ENCODE measurements at regions not wholly inside any gene's neighbourhood (a gene's known extent, or its start where the extent isn't known, plus 50 kb on each side); places are given as distances from the start of the nearest gene placed in this dataset.
"Not testable (repeated sequence)": the region's sequence is repeated elsewhere in the genome, so short reads cannot be mapped to it uniquely, and the experiment has no call there.

DNA sequence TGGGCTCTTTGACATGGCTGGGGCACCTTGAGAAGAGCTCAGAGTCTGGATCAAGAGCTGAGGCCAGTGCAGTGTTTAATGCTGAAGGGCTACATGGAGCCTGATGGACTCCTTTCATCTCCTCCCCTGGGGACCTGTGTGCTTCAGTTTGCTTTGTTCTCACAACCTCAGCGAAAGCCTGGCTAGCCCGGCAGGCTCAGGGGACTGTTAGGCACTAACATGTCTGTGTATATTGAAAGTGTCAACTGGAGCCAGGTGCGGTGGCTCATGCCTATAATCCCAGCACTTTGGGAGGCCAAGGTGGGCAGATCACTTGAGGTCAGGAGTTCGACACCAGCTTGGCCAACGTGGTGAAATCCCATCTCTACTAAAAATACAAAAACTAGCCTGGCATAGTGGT, 194.5 kb downstream of the C1orf94 start:
- DNase-seq: not testable (repeated sequence)

GRCh38 chr1:34371829-34372532, 195.3 kb downstream of the C1orf94 start:
- DNase-seq: no peak

GRCh38 chr1:34372891-34373290, 196.2 kb downstream of the C1orf94 start:
- no peak for DNase-seq

DNA sequence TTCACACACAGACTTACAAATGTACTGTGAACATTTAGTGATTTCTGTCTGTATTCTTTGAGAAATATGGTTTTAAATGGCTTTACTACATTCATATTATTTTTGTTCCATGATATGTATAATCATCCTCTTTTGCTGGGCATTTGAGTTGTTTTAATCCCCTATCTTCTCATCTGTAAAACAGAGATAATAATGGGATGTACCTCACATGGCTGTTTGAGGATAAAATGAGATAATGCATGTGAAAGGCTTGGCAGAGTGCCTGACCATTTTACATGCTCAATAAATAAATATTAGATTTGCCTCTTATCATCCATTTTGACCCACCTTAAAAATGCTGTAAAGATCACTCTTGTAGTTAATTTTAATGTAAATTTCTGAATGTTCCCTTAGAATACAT, 197.2 kb downstream of the C1orf94 start:
- no peak for DNase-seq

GRCh38 chr1:34376531-34376930, 199.8 kb downstream of the C1orf94 start:
- DNase-seq: no peak

GRCh38 chr1:34378968-34379856, 202.5 kb downstream of the C1orf94 start:
- no peak for DNase-seq

DNA sequence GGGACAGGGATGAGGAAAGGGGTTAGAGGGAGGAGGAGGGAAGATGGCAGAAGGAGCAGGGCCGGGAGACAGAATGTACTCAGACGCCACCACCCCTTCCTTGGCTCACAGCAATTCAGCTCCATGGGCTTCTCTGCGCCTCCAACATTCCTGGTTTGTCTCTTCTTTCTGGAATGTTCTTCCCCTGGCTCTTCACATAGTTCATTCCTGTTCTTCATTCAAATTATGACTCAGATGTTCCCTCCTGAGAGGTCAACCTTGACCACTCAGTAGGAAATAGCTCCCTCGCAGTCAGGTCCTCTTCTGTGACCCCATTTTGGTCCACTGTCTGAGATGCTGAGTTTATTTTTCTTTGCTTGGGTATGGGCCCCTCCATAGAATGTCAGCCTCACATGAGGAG, 203.2 kb downstream of the C1orf94 start:
- no peak for DNase-seq

GRCh38 chr1:34380526-34381124, 203.9 kb downstream of the C1orf94 start:
- DNase-seq: no peak

DNA sequence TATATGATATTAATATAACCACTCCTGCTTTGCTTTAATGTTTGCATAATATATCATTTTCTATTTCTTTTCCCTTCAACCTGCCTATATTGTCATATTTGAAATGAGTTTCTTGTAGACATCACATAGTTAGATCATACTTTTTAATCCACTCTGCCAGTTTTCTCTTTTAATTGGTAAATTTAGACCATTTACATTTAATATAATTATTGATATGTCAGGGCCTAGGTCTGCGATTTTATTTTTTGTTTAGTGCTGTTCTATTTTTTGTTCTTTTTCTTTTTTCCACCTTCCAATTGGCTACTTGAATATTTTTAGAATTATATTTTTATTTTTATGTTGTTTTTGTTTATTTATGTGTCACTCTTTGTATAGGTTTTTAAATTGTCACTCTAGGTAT, 213.3 kb downstream of the C1orf94 start:
- DNase-seq: no peak

DNA sequence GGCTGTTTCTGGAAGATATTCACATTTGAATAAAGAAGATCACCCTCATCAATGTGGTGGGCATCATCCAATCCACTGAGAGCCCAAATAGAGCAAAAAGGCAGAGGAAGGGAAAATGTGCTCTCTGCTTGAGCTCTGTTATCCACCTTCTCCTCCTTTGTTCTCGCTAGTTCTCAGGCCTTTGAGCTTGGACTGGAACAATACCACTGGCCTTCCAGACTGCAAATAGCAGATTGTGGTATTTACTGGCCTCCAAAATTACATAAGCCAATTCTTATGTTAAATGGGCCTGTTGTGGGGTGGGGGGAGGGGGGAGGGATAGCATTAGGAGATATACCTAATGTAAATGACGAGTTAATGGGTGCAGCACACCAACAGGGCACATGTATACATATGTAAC, 219.3 kb downstream of the C1orf94 start:
- no peak for DNase-seq

GRCh38 chr1:34398241-34398915, 221.7 kb downstream of the C1orf94 start:
- no peak for DNase-seq

DNA sequence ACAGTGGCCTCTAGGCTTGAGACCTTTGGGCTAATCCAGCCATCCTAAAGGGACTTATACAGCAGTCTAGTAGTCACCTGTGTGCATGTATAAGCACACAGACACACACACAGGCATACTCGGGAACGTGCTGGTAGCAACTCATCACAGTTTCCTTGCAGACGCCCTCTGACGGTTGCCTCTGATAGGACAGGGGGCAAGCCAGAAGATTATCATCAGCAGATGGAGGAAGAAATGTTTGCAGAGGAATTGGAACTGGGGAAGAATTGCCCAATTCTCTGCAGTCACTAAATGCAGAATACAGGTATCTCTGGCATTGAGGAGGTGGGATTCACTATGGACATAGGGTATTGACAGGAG, 222.2 kb downstream of the C1orf94 start:
- no peak for DNase-seq

DNA sequence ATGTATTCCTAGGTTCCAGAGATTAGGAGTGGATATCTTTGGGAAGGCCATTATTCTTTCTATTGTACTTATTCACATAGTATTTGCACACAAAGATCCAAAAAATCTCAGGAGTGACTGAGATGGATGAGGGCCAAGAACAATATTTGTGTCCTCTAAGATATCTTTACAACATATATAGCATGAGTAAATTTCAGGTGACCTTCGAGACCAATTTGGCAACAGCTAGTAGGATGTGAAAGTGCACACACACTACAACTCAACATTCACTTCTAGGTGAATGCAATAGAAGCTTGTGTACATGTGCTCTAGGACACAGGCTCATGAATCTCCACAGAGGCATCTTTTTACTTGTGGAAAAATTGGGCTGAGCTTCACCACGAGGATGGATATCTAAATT, 224.0 kb downstream of the C1orf94 start:
- no peak for DNase-seq

GRCh38 chr1:34403156-34403555, 226.4 kb downstream of the C1orf94 start:
- DNase-seq: no peak

GRCh38 chr1:34404804-34405203, 228.1 kb downstream of the C1orf94 start:
- DNase-seq: no peak

GRCh38 chr1:34405266-34405959, 228.7 kb downstream of the C1orf94 start:
- no peak for DNase-seq

GRCh38 chr1:34406377-34406776, 229.7 kb downstream of the C1orf94 start:
- DNase-seq: no peak

- no peak for DNase-seq
Measured at GRCh38 chr1:34406833-34407539, 230.3 kb downstream of the C1orf94 start.

GRCh38 chr1:34408011-34408410, 231.3 kb downstream of the C1orf94 start:
- no peak for DNase-seq

DNA sequence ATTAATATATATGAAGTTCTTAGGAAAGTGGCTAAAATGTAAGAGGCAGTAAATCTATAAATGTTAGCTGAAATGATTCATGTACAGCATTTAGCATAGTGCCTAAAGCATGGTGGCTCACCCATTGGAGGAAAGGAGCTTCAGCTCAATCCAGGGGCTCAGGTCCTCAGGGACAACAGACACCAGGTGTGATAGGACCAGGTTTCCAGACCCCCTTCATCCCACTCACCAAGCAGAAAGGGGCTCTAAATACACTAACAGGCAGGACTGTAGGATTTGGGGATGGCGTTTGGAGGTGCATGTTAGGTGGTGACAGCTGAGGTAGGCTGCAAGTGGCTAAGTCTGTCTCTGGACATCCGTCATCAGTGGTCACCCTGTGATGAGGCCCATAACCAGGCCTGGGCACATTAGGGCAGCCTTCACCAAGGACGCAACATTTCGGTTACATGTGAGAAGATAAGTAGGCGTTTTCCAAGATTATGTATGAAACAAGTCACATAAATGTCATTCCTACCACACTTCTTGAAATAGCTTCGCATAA, 233.1 kb downstream of the C1orf94 start:
- DNase-seq: no peak

GRCh38 chr1:34412598-34413370, 236.1 kb downstream of the C1orf94 start:
- DNase-seq: no peak
